ENCODE measurements at regions not wholly inside any gene's neighbourhood (a gene's known extent, or its start where the extent isn't known, plus 50 kb on each side); places are given as distances from the start of the nearest gene placed in this dataset.
"Not testable (repeated sequence)": the region's sequence is repeated elsewhere in the genome, so short reads cannot be mapped to it uniquely, and the experiment has no call there.

- H3K79me2 ChIP-seq (ENCODE audit: insufficient read depth, low read length); H3K9ac ChIP-seq (ENCODE audit: insufficient read depth, low read depth, low read length); H3K4me3 ChIP-seq (replicated peaks in 1 of 3; ENCODE audit: insufficient read depth in 1 of 3, low read depth in 2 of 3, low read length in 3 of 3); ATAC-seq; in situ Hi-C loops (cut with HindIII; ENCODE audit: extremely low pct_ligation_motif_present, low pct_unique_long_range_greater_than_20kb); FAIRE-seq; H4K20me1 ChIP-seq (ENCODE audit: insufficient read depth, low read length); POLR2A ChIA-PET; DNase-seq (ENCODE audit: low spot score); H3K36me3 ChIP-seq (replicated peaks in 1 of 2; ENCODE audit: control insufficient read depth in 1 of 2, insufficient read depth in 2 of 2, low read length in 2 of 2); H3K27me3 ChIP-seq (ENCODE audit: control insufficient read depth in 1 of 2, insufficient read depth in 2 of 2, low read length in 2 of 2); H3K4me2 ChIP-seq (ENCODE audit: low read depth, low read length); intact Hi-C loops (cut with micrococcal nuclease; ENCODE audit: unreplicated experiment); H3K4me1 ChIP-seq (ENCODE audit: insufficient read depth, low read length); H2AFZ ChIP-seq (ENCODE audit: low read length); CTCF ChIA-PET (ENCODE audit: low intra/inter-chr PET ratio, low total read pairs); H3K27ac ChIP-seq (ENCODE audit: extremely low read length, insufficient read depth, low read length); BruUV-seq (replicated peaks): not testable (repeated sequence)
- 0% methylated on average over 1 of the region's 2 CpGs for WGBS (ENCODE audit: low lambda C conversion rate)
- peaks cover 14% of the 10 kb centered on the region; the same call in 1 of the 2 replicates for H3K9me3 ChIP-seq (ENCODE audit: low read length)
Measured at GRCh38 chr3:22445336-22445735, 694.3 kb upstream of the ZNF385D start.

- no peaks in the 10 kb centered on the region for H3K79me2 ChIP-seq (ENCODE audit: insufficient read depth, low read length)
- no peak for TF ChIP-seq ZNF550 (CRISPR knock-in tag; IDR thresholded peaks at IDR 0.05; ENCODE audit: borderline replicate concordance)
- TF ChIP-seq FOXA1 (IDR thresholded peaks at IDR 0.05), result no peak
- TF ChIP-seq FOXA1 (CRISPR knock-in tag; IDR thresholded peaks at IDR 0.05), result no peak
- TF ChIP-seq YEATS2 (CRISPR knock-in tag; IDR thresholded peaks at IDR 0.05; ENCODE audit: borderline replicate concordance), result no peak
- no peak for TF ChIP-seq ZNF160 (CRISPR knock-in tag; IDR thresholded peaks at IDR 0.05)
- TF ChIP-seq POLR2A (IDR thresholded peaks at IDR 0.05; ENCODE audit: insufficient read depth in 1 of 2, low read depth in 2 of 2, low read length in 2 of 2), result no peak
- no peak for TF ChIP-seq CBX5 (CRISPR knock-in tag; IDR thresholded peaks at IDR 0.05; ENCODE audit: borderline replicate concordance)
- no peak for TF ChIP-seq ZFP82 (CRISPR knock-in tag; IDR thresholded peaks at IDR 0.05; ENCODE audit: borderline replicate concordance)
- no peak for TF ChIP-seq FIP1L1 (IDR thresholded peaks at IDR 0.05; ENCODE audit: borderline replicate concordance, insufficient read depth, low read depth, low read length)
- H3K36me3 ChIP-seq (replicated peaks in 1 of 2; ENCODE audit: control insufficient read depth in 1 of 2, insufficient read depth in 2 of 2, low read length in 2 of 2), result no peaks in the 10 kb centered on the region
- intact Hi-C loops (cut with micrococcal nuclease; ENCODE audit: unreplicated experiment), result no loop called here
- no peak overlapping the region for H3K27ac ChIP-seq (ENCODE audit: extremely low read length, insufficient read depth, low read length)
- no peak for FAIRE-seq
- H3K4me1 ChIP-seq (ENCODE audit: insufficient read depth, low read length), result no peaks in the 10 kb centered on the region
- no peaks in the 10 kb centered on the region for H3K27me3 ChIP-seq (ENCODE audit: control insufficient read depth in 1 of 2, insufficient read depth in 2 of 2, low read length in 2 of 2)
- BruUV-seq (replicated peaks), result no TSS peak
- H3K4me3 ChIP-seq (replicated peaks in 1 of 3; ENCODE audit: insufficient read depth in 1 of 3, low read depth in 2 of 3, low read length in 3 of 3), result no peak overlapping the region
- DNase-seq (ENCODE audit: low spot score), result no peak
- in situ Hi-C loops (cut with HindIII; ENCODE audit: extremely low pct_ligation_motif_present, low pct_unique_long_range_greater_than_20kb), result no loop called here
- H3K9ac ChIP-seq (ENCODE audit: insufficient read depth, low read depth, low read length), result no peak overlapping the region
- WGBS (ENCODE audit: low lambda C conversion rate), result 33% methylated on average over 5 of the region's 5 CpGs
- CTCF ChIA-PET (ENCODE audit: low intra/inter-chr PET ratio, low total read pairs), result no interaction called here
- POLR2A ChIA-PET, result no interaction called here
- H4K20me1 ChIP-seq (ENCODE audit: insufficient read depth, low read length), result no peaks in the 10 kb centered on the region
- no peak overlapping the region for H3K4me2 ChIP-seq (ENCODE audit: low read depth, low read length)
- no peak for ATAC-seq
- no peak overlapping the region for H2AFZ ChIP-seq (ENCODE audit: low read length)
- H3K9me3 ChIP-seq (ENCODE audit: low read length), result no peaks in the 10 kb centered on the region; the same call in 1 of the 2 replicates
Measured at GRCh38 chr3:22450786-22451400, 699.9 kb upstream of the ZNF385D start.

Data from HepG2 (cell line).